ENCODE measurements at regions not wholly inside any gene's neighbourhood (a gene's known extent, or its start where the extent isn't known, plus 50 kb on each side); places are given as distances from the start of the nearest gene placed in this dataset.

GRCh38 chr2:19784456-19784855 is 117.3 kb downstream of the TTC32 start:
- no peak for DNase-seq (ENCODE audit: low read depth, low spot score)

- DNase-seq (ENCODE audit: low read depth, low spot score), result no peak
Measured at GRCh38 chr2:19783935-19784334, 117.8 kb downstream of the TTC32 start.

- DNase-seq (ENCODE audit: low read depth, low spot score), result no peak
Measured at GRCh38 chr2:19776941-19777514, 124.8 kb downstream of the TTC32 start.

- no peak for DNase-seq (ENCODE audit: low read depth, low spot score)
Measured at GRCh38 chr2:19775838-19776237, 125.9 kb downstream of the TTC32 start.

GRCh38 chr2:19775315-19775714 is 126.5 kb downstream of the TTC32 start:
- DNase-seq (ENCODE audit: low read depth, low spot score), result no peak

GRCh38 chr2:19774805-19775176 is 127.0 kb downstream of the TTC32 start:
- DNase-seq (ENCODE audit: low read depth, low spot score), result peak; percentile 63

- no peak for DNase-seq (ENCODE audit: low read depth, low spot score)
Measured at GRCh38 chr2:19772981-19773380, 128.8 kb downstream of the TTC32 start.

- DNase-seq (ENCODE audit: low read depth, low spot score), result no peak
Measured at GRCh38 chr2:19769513-19769912, 132.3 kb downstream of the TTC32 start.

GRCh38 chr2:19767899-19768298 is 133.9 kb downstream of the TTC32 start:
- no peak for DNase-seq (ENCODE audit: low read depth, low spot score)

- DNase-seq (ENCODE audit: low read depth, low spot score), result no peak
Measured at GRCh38 chr2:19764998-19765397, 136.8 kb downstream of the TTC32 start.

- no peak for DNase-seq (ENCODE audit: low read depth, low spot score)
Measured at GRCh38 chr2:19763731-19764130, 138.1 kb downstream of the TTC32 start.

- no peak for DNase-seq (ENCODE audit: low read depth, low spot score)
Measured at GRCh38 chr2:19762959-19763605, 138.7 kb downstream of the TTC32 start.

GRCh38 chr2:19762142-19762541 is 139.6 kb downstream of the TTC32 start:
- no peak for DNase-seq (ENCODE audit: low read depth, low spot score)

- no peak for DNase-seq (ENCODE audit: low read depth, low spot score)
Measured at GRCh38 chr2:19759880-19760279, 141.9 kb downstream of the TTC32 start.

- no peak for DNase-seq (ENCODE audit: low read depth, low spot score)
Measured at GRCh38 chr2:19758658-19759057, 143.1 kb downstream of the TTC32 start.

GRCh38 chr2:19757586-19757985 is 144.2 kb downstream of the TTC32 start:
- DNase-seq (ENCODE audit: low read depth, low spot score), result no peak

- DNase-seq (ENCODE audit: low read depth, low spot score), result no peak
Measured at GRCh38 chr2:19754907-19755306, 146.9 kb downstream of the TTC32 start.

GRCh38 chr2:19753818-19754217 is 148.0 kb downstream of the TTC32 start:
- DNase-seq (ENCODE audit: low read depth, low spot score), result no peak

- no peak for DNase-seq (ENCODE audit: low read depth, low spot score)
Measured at GRCh38 chr2:19753314-19753713, 148.5 kb downstream of the TTC32 start.

GRCh38 chr2:19752500-19752899 is 149.3 kb downstream of the TTC32 start:
- no peak for DNase-seq (ENCODE audit: low read depth, low spot score)

- no peak for DNase-seq (ENCODE audit: low read depth, low spot score)
Measured at GRCh38 chr2:19751631-19752030, 150.2 kb downstream of the TTC32 start.

GRCh38 chr2:19750136-19750535 is 151.6 kb downstream of the TTC32 start:
- DNase-seq (ENCODE audit: low read depth, low spot score), result no peak

GRCh38 chr2:19749507-19749836 is 152.3 kb downstream of the TTC32 start:
- no peak for DNase-seq (ENCODE audit: low read depth, low spot score)
